Heart left ventricle (tissue), 16 donors: ENCODE measurements at regions not wholly inside any gene's neighbourhood (a gene's known extent, or its start where the extent isn't known, plus 50 kb on each side); places are given as distances from the start of the nearest gene placed in this dataset.

Experiments
- ATAC-seq, 4 donors: fragments of 200-7000 bp; cut with Tn5 transposase; one replicate each; pipeline ENCODE4 v1.9.1; 2020 to 2022; ENCODE audit warnings: moderate library complexity in 4 of 4, mild to moderate bottlenecking in 3 of 4, moderate number of reproducible peaks in 1 of 4
- DNase-seq, 5 donors: peaks; one replicate each; pipeline ENCODE4 v3.0.0-alpha.2; 2020
- H3K27ac ChIP-seq, 12 donors: fragments of 200-600 bp; sonication (generic) in 4 of 12; one replicate each; pipeline versions ENCODE4 v1.5.0 to v1.8.0; 2016 to 2022; ENCODE audit warnings: mild to moderate bottlenecking in 2 of 12
- H3K27me3 ChIP-seq, 9 donors: fragments of 200-600 bp; sonication (generic) in 2 of 9; one replicate each; pipeline versions ENCODE4 v1.5.1 to v1.8.0; 2016 to 2022; ENCODE audit warnings: mild to moderate bottlenecking in 3 of 9
- H3K36me3 ChIP-seq, 9 donors: fragments of 200-600 bp; sonication (generic) in 2 of 9; one replicate each; pipeline versions ENCODE4 v1.5.0 to v1.8.0; 2018 to 2022; ENCODE audit warnings: mild to moderate bottlenecking in 2 of 9
- H3K4me1 ChIP-seq, 12 donors: fragments of 200-600 bp; sonication (generic) in 4 of 12; one replicate each; pipeline versions ENCODE4 v1.5.0 to v1.8.0; 2016 to 2022; ENCODE audit warnings: mild to moderate bottlenecking in 3 of 12
- H3K4me3 ChIP-seq, 12 donors: fragments of 200-600 bp; sonication (generic) in 4 of 12; one replicate each; pipeline versions ENCODE4 v1.5.0 to v1.8.0; 2017 to 2022; ENCODE audit warnings: mild to moderate bottlenecking in 9 of 12, moderate library complexity in 4 of 12
- H3K9me3 ChIP-seq, 12 donors: fragments of 200-600 bp; sonication (generic) in 4 of 12; one replicate each; pipeline versions ENCODE4 v1.5.0 to v1.8.0; 2016 to 2022; ENCODE audit warnings: mild to moderate bottlenecking in 1 of 12
- CTCF ChIP-seq, 12 donors: fragments of 200-600 bp; sonication (generic) in 4 of 12; IDR thresholded peaks; one replicate each; pipeline versions ENCODE4 v1.5.0 to v1.8.0; 2018 to 2022; ENCODE audit warnings: antibody characterized with exemption in 12 of 12, mild to moderate bottlenecking in 5 of 12
- POLR2A ChIP-seq, 2 donors: fragments of 450-650 bp; IDR thresholded peaks; one replicate each; pipeline ENCODE4 v1.6.1; 2017; ENCODE audit warnings: antibody characterized with exemption in 2 of 2, mild to moderate bottlenecking in 2 of 2, moderate library complexity in 2 of 2
- WGBS, 4 donors: extraction: QIAGEN DNeasy Blood & Tissue Kit in 2 of 4; methylation state at CpG; one replicate each; pipeline versions ENCODE4 v1.1.5 to v1.1.7; 2013 to 2018; 5-methylcytosine and 5-hydroxymethylcytosine counted together
- intact Hi-C, 10 donors: fragments of 100-400 bp; cut with DNase I; formaldehyde crosslinking; loops; one replicate each; pipeline versions ENCODE4 v1.11.1 to v1.14.2; 2022
- donor health status: ischemic (EF 13 %, LVEDD 7.1; RV severe dilation, severe dysfunction).
- donor health status: healthy with polysubstance abuse.
- donor health status: DM: no; HTN: yes; CAD: no.
- donor health status: DM: no; HTN: no; CAD: no.
- donor health status: ischemic (EF 25% LVEDD 6.9; RV normal size, moderate dysfunction).
- donor health status: ischemic (EF 25% LVEDD 5.7; RV mildly dilated, moderate dysfunction).
- donor health status: healthy.
- donor health status: DM: yes; HTN: yes; CAD: no.
- donor health status: ischemic (EF 35%, LVEDD 5.7; RV mildly dilated, moderate dysfunction).
- donor health status: nonischemic (EF 11% LVEDD 7.7; RV severe dilation, severe dysfunction).
- donor health status: DM: yes; HTN: yes; CAD: no.
- donor health status: PGD.
- donor health status: ischemic (EF 29% LVEDD 5.4; RV normal size, mild dysfunction).
- donor health status: nonischemic (EF 23%, LVEDD 6.1; RV moderate dilation, normal function).

- ATAC-seq (no peak), DNase-seq (no peak)
- 77 to 87% (median 81%) methylated on average over 5 of the region's 5 CpGs for WGBS, 4 donors
- H3K36me3 ChIP-seq = no peaks in the 10 kb centered on the region
- no peak for TF ChIP-seq POLR2A (IDR thresholded peaks at IDR 0.05)
- no peak for TF ChIP-seq CTCF (IDR thresholded peaks at IDR 0.05)
- no peaks in the 10 kb centered on the region for H3K27me3 ChIP-seq
- no peak overlapping the region for H3K27ac ChIP-seq
- no peaks in the 10 kb centered on the region for H3K4me1 ChIP-seq
- no peak overlapping the region for H3K4me3 ChIP-seq
- no peaks in the 10 kb centered on the region for H3K9me3 ChIP-seq
- intact Hi-C loops = no loop called here
These were observed 928.1 kb downstream of the CCSER2 start for GRCh38 chr10:85256481-85256880.

GRCh38 chr10:85259908-85260307, 931.5 kb downstream of the CCSER2 start:
- Histone ChIP-seq H3K36me3 (no peaks in the 10 kb centered on the region), H3K4me1 (no peaks in the 10 kb centered on the region), H3K4me3 (no peak overlapping the region), H3K27ac (no peak overlapping the region), H3K9me3 (no peaks in the 10 kb centered on the region), H3K27me3 (no peaks in the 10 kb centered on the region)
- ATAC-seq (no peak), DNase-seq (no peak)
- WGBS, 4 donors = 19 to 27% (median 25%) methylated on average over 4 of the region's 4 CpGs
- no peak for TF ChIP-seq CTCF (IDR thresholded peaks at IDR 0.05)
- TF ChIP-seq POLR2A (IDR thresholded peaks at IDR 0.05) = no peak
- intact Hi-C loops = no loop called here

GRCh38 chr10:85262992-85263391, 934.6 kb downstream of the CCSER2 start:
- no peaks in the 10 kb centered on the region for H3K27me3 ChIP-seq
- intact Hi-C loops = no loop called here
- DNase-seq = no peak

GRCh38 chr10:85265121-85265520, 936.7 kb downstream of the CCSER2 start:
- no peak for TF ChIP-seq CTCF (IDR thresholded peaks at IDR 0.05)
- TF ChIP-seq POLR2A (IDR thresholded peaks at IDR 0.05) = no peak
- no peak for ATAC-seq
- Histone ChIP-seq H3K36me3 (no peaks in the 10 kb centered on the region), H3K27ac (no peak overlapping the region), H3K9me3 (peaks cover 0 to 13% (median 0%) of the 10 kb centered on the region in 12 donors), H3K4me1 (no peaks in the 10 kb centered on the region), H3K4me3 (no peak overlapping the region), H3K27me3 (no peaks in the 10 kb centered on the region)
- intact Hi-C loops = no loop called here
- no peak for DNase-seq

More at GRCh38 chr10:85262992-85263391, 934.6 kb downstream of the CCSER2 start:
- Histone ChIP-seq H3K4me1 (no peaks in the 10 kb centered on the region), H3K4me3 (no peak overlapping the region), H3K27ac (no peak overlapping the region), H3K36me3 (no peaks in the 10 kb centered on the region), H3K9me3 (peaks cover 0 to 5% (median 0%) of the 10 kb centered on the region in 12 donors)
- no peak for ATAC-seq
- no peak for TF ChIP-seq CTCF (IDR thresholded peaks at IDR 0.05)
- TF ChIP-seq POLR2A (IDR thresholded peaks at IDR 0.05) = no peak
